ENCODE measurements at regions not wholly inside any gene's neighbourhood (a gene's known extent, or its start where the extent isn't known, plus 50 kb on each side); places are given as distances from the start of the nearest gene placed in this dataset.

DNA sequence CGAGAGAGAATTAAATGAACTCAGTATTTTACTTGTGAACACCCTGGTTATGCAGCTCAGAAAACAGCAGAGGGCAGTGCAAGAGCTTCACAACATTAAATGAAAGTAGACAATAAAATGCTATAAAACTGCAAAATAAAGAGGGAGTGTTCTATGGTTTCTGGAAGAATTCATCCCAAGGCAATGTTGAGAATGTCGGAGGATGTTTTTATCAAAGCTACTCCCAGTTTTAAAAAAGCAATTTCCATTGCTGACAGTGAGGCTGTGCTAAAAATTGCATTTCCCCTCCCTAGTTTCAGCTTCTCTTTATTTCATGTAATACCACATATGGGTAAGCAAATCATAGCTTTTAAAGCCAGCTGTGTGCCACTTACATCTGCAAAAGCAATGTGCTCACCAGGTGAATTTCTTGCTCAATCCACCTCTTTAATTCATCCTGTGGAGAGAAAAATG, 296.8 kb downstream of the RAB38 start:
- H3K4me1 ChIP-seq (ENCODE audit: control insufficient read depth in 1 of 2, insufficient read depth in 1 of 2, low read depth in 1 of 2, low read length in 1 of 2) = no peaks in the 10 kb centered on the region
- TF ChIP-seq, protein P1, sequence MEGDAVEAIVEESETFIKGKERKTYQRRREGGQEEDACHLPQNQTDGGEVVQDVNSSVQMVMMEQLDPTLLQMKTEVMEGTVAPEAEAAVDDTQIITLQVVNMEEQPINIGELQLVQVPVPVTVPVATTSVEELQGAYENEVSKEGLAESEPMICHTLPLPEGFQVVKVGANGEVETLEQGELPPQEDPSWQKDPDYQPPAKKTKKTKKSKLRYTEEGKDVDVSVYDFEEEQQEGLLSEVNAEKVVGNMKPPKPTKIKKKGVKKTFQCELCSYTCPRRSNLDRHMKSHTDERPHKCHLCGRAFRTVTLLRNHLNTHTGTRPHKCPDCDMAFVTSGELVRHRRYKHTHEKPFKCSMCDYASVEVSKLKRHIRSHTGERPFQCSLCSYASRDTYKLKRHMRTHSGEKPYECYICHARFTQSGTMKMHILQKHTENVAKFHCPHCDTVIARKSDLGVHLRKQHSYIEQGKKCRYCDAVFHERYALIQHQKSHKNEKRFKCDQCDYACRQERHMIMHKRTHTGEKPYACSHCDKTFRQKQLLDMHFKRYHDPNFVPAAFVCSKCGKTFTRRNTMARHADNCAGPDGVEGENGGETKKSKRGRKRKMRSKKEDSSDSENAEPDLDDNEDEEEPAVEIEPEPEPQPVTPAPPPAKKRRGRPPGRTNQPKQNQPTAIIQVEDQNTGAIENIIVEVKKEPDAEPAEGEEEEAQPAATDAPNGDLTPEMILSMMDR (IDR thresholded peaks at IDR 0.05) = no peak

DNA sequence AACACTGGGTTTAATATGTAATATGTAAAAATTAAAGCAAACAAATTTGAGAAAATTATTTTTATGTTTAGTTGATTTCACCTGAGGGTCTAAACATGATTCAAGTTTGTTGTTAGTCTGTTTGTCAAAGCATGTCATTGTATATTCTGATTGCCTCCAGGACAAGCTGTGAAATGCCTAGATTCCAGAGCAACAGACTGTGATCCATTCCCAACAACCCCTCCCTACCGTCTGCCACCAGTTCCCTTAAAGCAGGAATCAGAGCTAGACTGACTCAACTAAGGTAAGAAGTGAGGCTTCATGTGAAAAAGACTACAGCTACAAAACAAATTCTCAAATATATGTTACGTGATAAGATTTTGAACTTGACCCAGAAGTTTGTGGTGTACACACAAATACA, 304.2 kb downstream of the RAB38 start:
- H3K27ac ChIP-seq = no peak overlapping the region

More for the DNA sequence above, 296.8 kb downstream of the RAB38 start:
- Histone ChIP-seq H3K27me3 (no peaks in the 10 kb centered on the region), H3K4me3 (ENCODE audit: low read depth in 1 of 2, low read length in 1 of 2) (no peak overlapping the region), H3K36me3 (no peaks in the 10 kb centered on the region), H3K9me3 (no peaks in the 10 kb centered on the region), H3K27ac (no peak overlapping the region)

DNA sequence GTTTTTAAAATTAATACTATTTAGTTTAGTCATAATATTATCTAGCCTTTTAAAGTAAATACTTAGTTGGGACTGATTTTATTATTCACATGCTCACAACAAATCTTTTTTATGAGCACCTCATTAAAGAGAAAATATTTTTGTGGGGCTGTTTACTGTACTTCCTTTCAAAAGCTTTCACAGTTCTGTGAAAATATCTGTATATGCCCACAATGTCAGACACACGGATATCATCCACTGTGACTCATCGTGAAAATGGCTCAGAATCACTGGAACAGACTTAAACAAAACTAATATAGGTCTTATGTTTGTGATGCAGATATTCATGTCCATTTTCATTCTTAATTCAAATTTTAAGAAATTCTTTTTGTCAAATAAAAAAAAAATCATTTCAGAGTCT, 305.2 kb downstream of the RAB38 start:
- H3K27ac ChIP-seq = no peak overlapping the region
- H3K4me3 ChIP-seq (ENCODE audit: low read depth in 1 of 2, low read length in 1 of 2) = no peak overlapping the region
- H3K36me3 ChIP-seq = no peaks in the 10 kb centered on the region
- TF ChIP-seq, protein P1 (IDR thresholded peaks at IDR 0.05) = no peak
- H3K4me1 ChIP-seq (ENCODE audit: control insufficient read depth in 1 of 2, insufficient read depth in 1 of 2, low read depth in 1 of 2, low read length in 1 of 2) = no peaks in the 10 kb centered on the region
- no peaks in the 10 kb centered on the region for H3K9me3 ChIP-seq
- no peaks in the 10 kb centered on the region for H3K27me3 ChIP-seq

More for the DNA sequence above, 304.2 kb downstream of the RAB38 start:
- no peaks in the 10 kb centered on the region for H3K4me1 ChIP-seq (ENCODE audit: control insufficient read depth in 1 of 2, insufficient read depth in 1 of 2, low read depth in 1 of 2, low read length in 1 of 2)
- no peaks in the 10 kb centered on the region for H3K36me3 ChIP-seq
- TF ChIP-seq, protein P1 (IDR thresholded peaks at IDR 0.05) = no peak
- H3K4me3 ChIP-seq (ENCODE audit: low read depth in 1 of 2, low read length in 1 of 2) = no peak overlapping the region
- no peaks in the 10 kb centered on the region for H3K9me3 ChIP-seq
- no peaks in the 10 kb centered on the region for H3K27me3 ChIP-seq

DNA sequence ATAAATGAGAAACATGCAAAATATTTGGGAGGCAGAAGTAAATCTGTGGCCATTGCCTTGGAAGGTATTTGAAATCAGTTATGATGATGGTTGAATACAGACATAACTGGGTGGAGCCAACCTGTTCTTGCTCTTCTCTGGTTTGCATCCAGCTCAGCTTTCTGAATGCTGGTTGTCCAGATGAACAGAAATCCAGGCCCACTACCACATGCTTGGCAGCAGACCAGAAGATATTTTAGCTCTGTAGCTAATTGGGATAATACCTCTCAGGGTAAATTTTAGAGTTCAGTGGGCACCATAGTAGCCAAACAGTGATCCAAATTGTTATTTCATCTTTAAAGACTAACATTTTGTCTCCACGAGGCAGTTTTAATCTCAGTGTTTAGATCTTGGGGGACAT, 308.3 kb downstream of the RAB38 start:
- Histone ChIP-seq H3K27me3 (no peaks in the 10 kb centered on the region), H3K27ac (no peak overlapping the region), H3K36me3 (no peaks in the 10 kb centered on the region), H3K4me1 (ENCODE audit: control insufficient read depth in 1 of 2, insufficient read depth in 1 of 2, low read depth in 1 of 2, low read length in 1 of 2) (no peaks in the 10 kb centered on the region), H3K4me3 (ENCODE audit: low read depth in 1 of 2, low read length in 1 of 2) (no peak overlapping the region), H3K9me3 (no peaks in the 10 kb centered on the region)
- TF ChIP-seq, protein P1 (IDR thresholded peaks at IDR 0.05) = no peak

DNA sequence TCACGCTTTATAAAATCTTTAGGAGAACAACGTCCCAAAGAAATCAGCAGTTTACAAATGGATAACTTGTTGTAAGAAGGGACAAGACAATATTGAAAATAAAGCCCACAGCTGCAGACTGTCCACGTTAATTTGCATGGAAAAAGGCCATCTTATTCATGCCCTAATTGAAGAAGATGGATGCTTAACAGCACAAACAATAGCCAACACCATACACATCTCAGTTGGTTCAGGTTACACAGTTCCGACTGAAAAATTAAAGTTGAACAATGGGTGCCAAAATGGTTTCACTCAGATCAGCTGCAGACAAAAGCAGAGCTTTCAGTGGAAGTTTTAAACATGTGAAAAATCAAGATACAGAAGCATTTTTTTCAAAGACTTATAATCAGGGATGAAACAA, 314.2 kb downstream of the RAB38 start:
- Histone ChIP-seq H3K9me3 (no peaks in the 10 kb centered on the region), H3K36me3 (no peaks in the 10 kb centered on the region), H3K27me3 (no peaks in the 10 kb centered on the region), H3K4me3 (ENCODE audit: low read depth in 1 of 2, low read length in 1 of 2) (no peak overlapping the region), H3K4me1 (ENCODE audit: control insufficient read depth in 1 of 2, insufficient read depth in 1 of 2, low read depth in 1 of 2, low read length in 1 of 2) (no peaks in the 10 kb centered on the region), H3K27ac (no peak overlapping the region)
- TF ChIP-seq, protein P1 (IDR thresholded peaks at IDR 0.05) = no peak

DNA sequence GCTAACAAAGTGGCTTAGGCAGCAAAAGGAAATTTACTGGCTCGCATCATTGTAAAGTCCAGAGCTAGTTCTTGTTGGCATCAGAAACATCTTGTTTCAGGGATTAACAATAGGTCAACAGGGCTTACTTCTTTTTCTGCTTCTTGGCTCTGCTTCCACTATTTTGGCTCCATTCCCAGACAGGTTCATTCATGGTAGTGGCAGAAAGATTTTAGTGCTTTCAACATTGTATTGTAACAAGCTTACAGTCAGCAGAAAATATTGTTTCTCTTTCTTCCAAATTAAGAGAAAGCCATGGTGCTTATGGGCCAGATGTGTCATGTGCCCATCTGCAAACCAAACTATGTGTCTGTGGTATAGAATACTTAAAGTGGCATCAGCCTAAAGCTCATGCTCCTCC, 315.6 kb downstream of the RAB38 start:
- Histone ChIP-seq H3K9me3 (no peaks in the 10 kb centered on the region), H3K4me3 (ENCODE audit: low read depth in 1 of 2, low read length in 1 of 2) (no peak overlapping the region), H3K27me3 (no peaks in the 10 kb centered on the region), H3K36me3 (no peaks in the 10 kb centered on the region), H3K4me1 (ENCODE audit: control insufficient read depth in 1 of 2, insufficient read depth in 1 of 2, low read depth in 1 of 2, low read length in 1 of 2) (no peaks in the 10 kb centered on the region), H3K27ac (no peak overlapping the region)
- TF ChIP-seq, protein P1 (IDR thresholded peaks at IDR 0.05) = no peak

Data from neutrophil (primary cell).